ENCODE measurements at regions not wholly inside any gene's neighbourhood (a gene's known extent, or its start where the extent isn't known, plus 50 kb on each side); places are given as distances from the start of the nearest gene placed in this dataset.

GRCh38 chr18:44526705-44527415, 153.8 kb upstream of the SETBP1 start:
- TF ChIP-seq CTCF (IDR thresholded peaks at IDR 0.05; ENCODE audit: insufficient read depth, low read length) (no peak), GABPA (IDR thresholded peaks at IDR 0.05; ENCODE audit: low read depth) (no peak), SPI1 (IDR thresholded peaks at IDR 0.05; ENCODE audit: borderline replicate concordance, low read depth) (no peak)

Data from HL-60 (cell line).